Loucy (cell line): ENCODE measurements at regions not wholly inside any gene's neighbourhood (a gene's known extent, or its start where the extent isn't known, plus 50 kb on each side); places are given as distances from the start of the nearest gene placed in this dataset.

Experiments
- EZH2phosphoT487 ChIP-seq: fragments of 200-600 bp; IDR thresholded peaks from 2 replicates; pipeline ENCODE4 v1.6.1; 2018; ENCODE audit warnings: antibody characterized with exemption, mild to moderate bottlenecking, moderate library complexity, borderline replicate concordance
- TF ChIP-seq, protein P1 (sequence below): fragments of 200-600 bp; sonication (generic); conservative IDR thresholded peaks from 2 replicates; pipeline ENCODE4 v1.5.1; 2014; ENCODE audit warnings: mild to moderate bottlenecking, antibody characterized with exemption, low read length

- TF ChIP-seq EZH2phosphoT487: no peak
- TF ChIP-seq, protein P1, sequence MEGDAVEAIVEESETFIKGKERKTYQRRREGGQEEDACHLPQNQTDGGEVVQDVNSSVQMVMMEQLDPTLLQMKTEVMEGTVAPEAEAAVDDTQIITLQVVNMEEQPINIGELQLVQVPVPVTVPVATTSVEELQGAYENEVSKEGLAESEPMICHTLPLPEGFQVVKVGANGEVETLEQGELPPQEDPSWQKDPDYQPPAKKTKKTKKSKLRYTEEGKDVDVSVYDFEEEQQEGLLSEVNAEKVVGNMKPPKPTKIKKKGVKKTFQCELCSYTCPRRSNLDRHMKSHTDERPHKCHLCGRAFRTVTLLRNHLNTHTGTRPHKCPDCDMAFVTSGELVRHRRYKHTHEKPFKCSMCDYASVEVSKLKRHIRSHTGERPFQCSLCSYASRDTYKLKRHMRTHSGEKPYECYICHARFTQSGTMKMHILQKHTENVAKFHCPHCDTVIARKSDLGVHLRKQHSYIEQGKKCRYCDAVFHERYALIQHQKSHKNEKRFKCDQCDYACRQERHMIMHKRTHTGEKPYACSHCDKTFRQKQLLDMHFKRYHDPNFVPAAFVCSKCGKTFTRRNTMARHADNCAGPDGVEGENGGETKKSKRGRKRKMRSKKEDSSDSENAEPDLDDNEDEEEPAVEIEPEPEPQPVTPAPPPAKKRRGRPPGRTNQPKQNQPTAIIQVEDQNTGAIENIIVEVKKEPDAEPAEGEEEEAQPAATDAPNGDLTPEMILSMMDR: no peak
Measured at GRCh38 chr12:4024701-4025100, 151.5 kb upstream of the PARP11 start.
